GM21717 (cell line): ENCODE measurements at regions not wholly inside any gene's neighbourhood (a gene's known extent, or its start where the extent isn't known, plus 50 kb on each side); places are given as distances from the start of the nearest gene placed in this dataset.
A peak's percentile ranks its signal among the peaks of the same experiment; 100 is the strongest.
"Not testable (repeated sequence)": the region's sequence is repeated elsewhere in the genome, so short reads cannot be mapped to it uniquely, and the experiment has no call there.

ENCODE experiments used
- ATAC-seq: cut with Tn5 transposase; IDR thresholded peaks from one replicate; pipeline ENCODE4 v1.9.1; 2021; ENCODE audit warnings: mild to moderate bottlenecking, moderate library complexity; ENCODE audit not compliant: unreplicated experiment

DNA sequence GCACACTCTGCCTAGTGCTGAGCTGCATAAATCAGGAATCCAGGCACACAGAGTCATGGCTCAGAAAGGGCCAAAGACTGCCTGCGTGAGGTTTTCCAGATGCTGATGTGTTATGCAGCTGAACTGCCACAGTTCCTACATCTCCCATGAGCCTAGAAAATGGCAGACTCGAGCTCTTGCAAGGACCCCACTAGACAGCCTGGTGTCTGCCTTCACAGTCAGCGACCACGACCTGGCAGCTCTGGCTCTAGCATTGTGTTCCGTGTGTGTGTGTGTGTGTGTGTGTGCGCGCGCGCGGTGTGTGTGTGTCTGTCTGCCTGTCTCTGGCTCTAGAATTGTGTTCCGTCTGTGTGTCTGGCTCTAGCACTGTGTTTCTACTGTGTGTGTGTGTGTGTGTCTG, 203.6 kb upstream of the AGTR2 start:
- no peak for ATAC-seq

DNA sequence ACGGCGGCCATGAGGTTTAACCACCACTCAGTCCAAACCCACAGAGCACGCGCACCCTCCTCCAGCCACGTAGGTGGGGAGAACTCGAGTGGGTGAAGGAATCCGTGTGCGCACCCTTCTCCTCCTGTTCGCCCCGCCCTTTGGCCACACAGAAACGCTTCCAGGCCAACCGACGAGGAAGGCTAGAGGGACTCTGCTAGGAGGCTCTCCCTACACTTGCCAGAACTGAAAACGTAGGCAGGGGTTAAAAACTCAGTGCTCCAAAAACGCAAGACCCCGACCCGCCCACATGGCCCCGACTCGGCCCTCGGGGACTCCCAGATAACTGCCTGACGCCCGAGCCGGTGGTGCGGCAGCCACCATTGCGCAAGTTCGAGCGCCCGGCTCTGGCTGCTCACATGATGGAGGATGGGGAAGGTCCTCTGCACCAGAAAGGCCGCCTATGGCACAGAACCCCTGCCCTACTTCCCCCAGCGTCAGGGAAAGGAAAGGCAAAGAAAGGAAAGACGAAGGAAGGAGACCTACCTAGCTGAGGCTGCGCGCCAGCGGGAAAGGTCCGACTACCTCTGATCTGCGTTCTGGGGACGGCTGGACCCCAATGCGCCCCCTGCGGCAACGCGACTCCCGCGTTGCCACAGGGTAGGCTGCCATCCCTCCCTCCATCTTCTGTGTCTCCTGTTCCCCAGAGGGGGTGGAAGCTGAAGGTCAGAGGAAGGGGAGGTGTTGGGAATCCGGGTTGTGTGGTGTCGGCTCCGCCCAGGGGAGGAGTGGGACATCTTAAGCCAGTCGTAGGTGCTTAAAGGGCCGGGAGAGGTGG, 201.9 kb upstream of the AGTR2 start:
- peak; percentile 78 for ATAC-seq

GRCh38 chrX:115970718-115971117, 199.8 kb upstream of the AGTR2 start:
- no peak for ATAC-seq

GRCh38 chrX:115972717-115973116, 197.8 kb upstream of the AGTR2 start:
- ATAC-seq, result no peak

DNA sequence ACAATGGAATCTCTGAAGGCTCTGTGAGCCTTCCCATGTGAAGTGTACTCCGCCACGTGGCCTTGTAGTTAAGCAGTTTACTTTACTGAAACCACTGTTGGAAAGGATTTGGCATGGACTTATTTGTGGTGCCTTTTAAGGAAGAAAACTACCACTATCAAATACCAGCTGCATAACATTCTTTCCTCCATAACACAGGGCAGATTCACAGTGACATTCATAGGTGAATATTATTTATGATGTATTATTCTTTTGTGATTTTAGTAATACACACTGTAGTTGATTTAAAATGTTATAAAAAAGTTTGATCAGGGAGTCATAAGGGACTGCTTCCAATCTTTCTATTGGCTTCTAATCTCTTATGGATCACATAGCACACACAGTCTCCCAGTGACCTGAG, 192.5 kb upstream of the AGTR2 start:
- no peak for ATAC-seq

GRCh38 chrX:115983148-115983547, 187.4 kb upstream of the AGTR2 start:
- not testable (repeated sequence) for ATAC-seq

DNA sequence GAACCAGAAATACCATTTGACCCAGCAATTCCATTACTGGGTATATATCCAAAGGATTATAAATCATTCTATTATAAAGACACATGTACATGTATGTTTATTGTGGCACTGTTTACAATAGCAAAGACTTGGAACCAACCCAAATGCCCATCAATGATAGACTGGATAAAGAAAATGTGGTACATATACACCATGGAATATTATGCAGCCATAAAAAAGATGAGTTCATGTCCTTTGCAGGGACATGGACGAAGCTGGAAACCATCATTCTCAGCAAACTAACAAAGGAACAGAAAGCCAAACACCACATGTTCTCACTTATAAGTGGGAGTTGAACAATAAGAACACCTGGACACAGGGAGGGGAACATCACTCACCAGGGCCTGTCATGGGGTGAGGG, 183.1 kb upstream of the AGTR2 start:
- ATAC-seq, result not testable (repeated sequence)

- ATAC-seq, result no peak
These were observed 181.7 kb upstream of the AGTR2 start for GRCh38 chrX:115988825-115989224.

DNA sequence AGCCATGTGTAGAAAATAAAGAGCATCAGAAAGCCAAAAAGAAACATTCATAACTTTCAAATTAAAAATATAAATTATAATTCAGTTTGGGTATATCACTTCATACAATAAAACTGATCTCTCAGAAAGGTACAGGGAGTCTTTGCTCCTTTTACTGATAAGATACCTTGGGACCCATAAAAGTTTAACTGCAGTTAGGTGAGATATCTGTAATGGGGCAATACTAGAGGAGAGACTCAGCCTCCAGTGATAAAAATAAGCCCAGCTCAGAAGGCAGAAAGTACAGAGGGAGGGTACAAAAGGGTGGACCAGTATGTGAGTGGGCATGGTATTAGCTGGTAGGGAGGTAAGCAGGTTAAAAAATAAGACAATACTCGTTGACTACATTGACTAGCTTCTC, 180.9 kb upstream of the AGTR2 start:
- ATAC-seq, result no peak

DNA sequence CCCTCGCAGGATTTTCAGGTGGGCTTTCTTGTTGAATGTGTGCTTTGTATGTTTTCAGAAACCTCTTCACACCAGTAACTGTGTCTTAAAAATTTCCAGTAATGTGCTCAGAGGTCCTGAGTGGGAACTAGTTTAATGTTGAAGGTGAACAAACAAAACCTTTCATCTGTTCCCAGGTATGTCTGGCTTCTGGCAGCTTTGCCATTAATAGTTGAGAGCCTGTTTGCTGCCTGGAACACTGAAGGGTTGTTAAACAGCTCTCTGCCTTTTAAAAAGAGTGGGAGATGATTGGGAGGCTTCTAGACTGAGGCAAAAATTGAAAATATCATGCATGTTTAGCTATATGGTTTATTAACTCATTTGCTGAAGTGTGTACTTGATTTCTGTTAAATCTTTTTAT, 161.2 kb upstream of the AGTR2 start:
- no peak for ATAC-seq

- ATAC-seq, result peak; percentile 87
These were observed 160.5 kb upstream of the AGTR2 start for GRCh38 chrX:116009861-116010710.

GRCh38 chrX:116010939-116011338, 159.6 kb upstream of the AGTR2 start:
- ATAC-seq, result no peak

DNA sequence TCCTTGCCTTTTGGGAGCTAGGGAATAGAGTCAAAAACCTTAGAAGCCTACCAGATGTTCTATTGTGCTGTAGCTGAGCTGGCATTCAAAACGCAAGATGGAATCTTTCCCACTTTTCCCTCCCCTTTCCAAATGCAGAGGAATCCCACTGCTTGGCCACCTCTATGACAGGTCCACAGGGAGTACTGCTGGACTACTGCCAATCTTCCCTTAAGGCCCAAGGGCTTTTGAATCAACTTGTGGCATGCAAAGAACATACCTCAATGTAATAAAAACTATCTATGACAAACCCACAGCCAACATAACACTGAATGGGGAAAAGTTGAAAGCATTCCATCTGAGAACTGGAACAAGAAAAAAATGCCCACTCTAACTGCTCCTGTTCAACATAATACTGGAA, 139.2 kb upstream of the AGTR2 start:
- no peak for ATAC-seq
